ENCODE measurements at regions not wholly inside any gene's neighbourhood (a gene's known extent, or its start where the extent isn't known, plus 50 kb on each side); places are given as distances from the start of the nearest gene placed in this dataset.
"Not testable (repeated sequence)": the region's sequence is repeated elsewhere in the genome, so short reads cannot be mapped to it uniquely, and the experiment has no call there.

GRCh38 chr4:157689476-157689875, 468.9 kb downstream of the GRIA2 start:
- DNase-seq (ENCODE audit: low read depth), result no peak

GRCh38 chr4:157687971-157688370, 467.4 kb downstream of the GRIA2 start:
- no peak for DNase-seq (ENCODE audit: low read depth)

- not testable (repeated sequence) for DNase-seq (ENCODE audit: low read depth)
Observed at GRCh38 chr4:157679326-157679725, 458.8 kb downstream of the GRIA2 start.

- no peak for DNase-seq (ENCODE audit: low read depth)
Observed at GRCh38 chr4:157678478-157678877, 457.9 kb downstream of the GRIA2 start.

GRCh38 chr4:157674699-157675098, 454.2 kb downstream of the GRIA2 start:
- no peak for DNase-seq (ENCODE audit: low read depth)

GRCh38 chr4:157667836-157668235, 447.3 kb downstream of the GRIA2 start:
- no peak for DNase-seq (ENCODE audit: low read depth)

GRCh38 chr4:157664726-157665125, 444.2 kb downstream of the GRIA2 start:
- DNase-seq (ENCODE audit: low read depth), result peak; percentile 55

- DNase-seq (ENCODE audit: low read depth), result no peak
Observed at GRCh38 chr4:157655096-157655809, 434.7 kb downstream of the GRIA2 start.

GRCh38 chr4:157643257-157643656, 422.7 kb downstream of the GRIA2 start:
- DNase-seq (ENCODE audit: low read depth), result no peak

- no peak for DNase-seq (ENCODE audit: low read depth)
Observed at GRCh38 chr4:157634057-157634456, 413.5 kb downstream of the GRIA2 start.

GRCh38 chr4:157616741-157617472, 396.4 kb downstream of the GRIA2 start:
- no peak for DNase-seq (ENCODE audit: low read depth)

- no peak for DNase-seq (ENCODE audit: low read depth)
Observed at GRCh38 chr4:157607996-157608395, 387.5 kb downstream of the GRIA2 start.

GRCh38 chr4:157600583-157600982, 380.1 kb downstream of the GRIA2 start:
- no peak for DNase-seq (ENCODE audit: low read depth)

GRCh38 chr4:157591245-157591644, 370.7 kb downstream of the GRIA2 start:
- no peak for DNase-seq (ENCODE audit: low read depth)

- no peak for DNase-seq (ENCODE audit: low read depth)
Observed at GRCh38 chr4:157590679-157591078, 370.2 kb downstream of the GRIA2 start.

GRCh38 chr4:157587681-157588423, 367.3 kb downstream of the GRIA2 start:
- DNase-seq (ENCODE audit: low read depth), result no peak

GRCh38 chr4:157582141-157582540, 361.6 kb downstream of the GRIA2 start:
- DNase-seq (ENCODE audit: low read depth), result no peak

GRCh38 chr4:157576671-157577217, 356.2 kb downstream of the GRIA2 start:
- no peak for DNase-seq (ENCODE audit: low read depth)

- no peak for DNase-seq (ENCODE audit: low read depth)
Observed at GRCh38 chr4:157575339-157575738, 354.8 kb downstream of the GRIA2 start.

- no peak for DNase-seq (ENCODE audit: low read depth)
Observed at GRCh38 chr4:157574606-157575005, 354.1 kb downstream of the GRIA2 start.

GRCh38 chr4:157572951-157573350, 352.4 kb downstream of the GRIA2 start:
- no peak for DNase-seq (ENCODE audit: low read depth)

GRCh38 chr4:157572284-157572683, 351.8 kb downstream of the GRIA2 start:
- no peak for DNase-seq (ENCODE audit: low read depth)
